ENCODE measurements at regions not wholly inside any gene's neighbourhood (a gene's known extent, or its start where the extent isn't known, plus 50 kb on each side); places are given as distances from the start of the nearest gene placed in this dataset.

- TF ChIP-seq EZH2 (IDR thresholded peaks at IDR 0.05; ENCODE audit: low read length, missing control alignments) (no peak), CTCF (conservative IDR thresholded peaks at IDR 0.05 in 1 of 2, IDR thresholded peaks at IDR 0.05 in 1 of 2; ENCODE audit: low read depth in 1 of 2, low read length in 2 of 2) (no peak)
Observed at GRCh38 chr4:92021788-92022187, 282.0 kb upstream of the GRID2 start.
